ENCODE measurements at regions not wholly inside any gene's neighbourhood (a gene's known extent, or its start where the extent isn't known, plus 50 kb on each side); places are given as distances from the start of the nearest gene placed in this dataset.

GRCh38 chr4:18566970-18567799, 545.6 kb upstream of the LCORL start:
- TF ChIP-seq CTCF (IDR thresholded peaks at IDR 0.05; ENCODE audit: insufficient read depth, low read length, poor library complexity, severe bottlenecking): no peak
- TF ChIP-seq EZH2phosphoT487 (conservative IDR thresholded peaks at IDR 0.05; ENCODE audit: low read length): no peak

Data from SU-DHL-6 (cell line).